GM21515 (cell line): ENCODE measurements at regions not wholly inside any gene's neighbourhood (a gene's known extent, or its start where the extent isn't known, plus 50 kb on each side); places are given as distances from the start of the nearest gene placed in this dataset.
"Not testable (repeated sequence)": the region's sequence is repeated elsewhere in the genome, so short reads cannot be mapped to it uniquely, and the experiment has no call there.

ENCODE experiments used
- ATAC-seq: cut with Tn5 transposase; IDR thresholded peaks from one replicate; pipeline ENCODE4 v1.9.1; 2021; ENCODE audit not compliant: unreplicated experiment

DNA sequence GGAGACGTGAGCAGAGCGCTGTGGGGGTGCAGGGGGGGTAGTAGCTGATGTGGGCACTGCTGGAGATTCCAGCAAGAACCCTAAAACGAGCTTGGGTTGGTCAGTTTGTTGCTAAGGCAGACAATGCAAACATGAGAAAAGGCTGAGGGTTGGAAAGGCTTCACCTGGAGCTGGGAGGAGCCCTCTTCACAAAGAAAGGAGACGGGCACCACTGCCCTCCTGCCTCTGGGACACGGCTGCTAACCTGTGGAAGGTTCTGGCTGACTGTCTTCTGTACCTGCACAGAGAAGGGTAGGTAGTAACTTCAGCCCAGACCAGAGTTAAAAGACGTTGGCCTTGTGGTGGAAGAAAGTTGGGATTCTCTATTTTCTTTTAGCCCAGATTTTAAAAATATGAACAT lies 108.7 kb downstream of the SUCLA2 start:
- ATAC-seq = no peak

DNA sequence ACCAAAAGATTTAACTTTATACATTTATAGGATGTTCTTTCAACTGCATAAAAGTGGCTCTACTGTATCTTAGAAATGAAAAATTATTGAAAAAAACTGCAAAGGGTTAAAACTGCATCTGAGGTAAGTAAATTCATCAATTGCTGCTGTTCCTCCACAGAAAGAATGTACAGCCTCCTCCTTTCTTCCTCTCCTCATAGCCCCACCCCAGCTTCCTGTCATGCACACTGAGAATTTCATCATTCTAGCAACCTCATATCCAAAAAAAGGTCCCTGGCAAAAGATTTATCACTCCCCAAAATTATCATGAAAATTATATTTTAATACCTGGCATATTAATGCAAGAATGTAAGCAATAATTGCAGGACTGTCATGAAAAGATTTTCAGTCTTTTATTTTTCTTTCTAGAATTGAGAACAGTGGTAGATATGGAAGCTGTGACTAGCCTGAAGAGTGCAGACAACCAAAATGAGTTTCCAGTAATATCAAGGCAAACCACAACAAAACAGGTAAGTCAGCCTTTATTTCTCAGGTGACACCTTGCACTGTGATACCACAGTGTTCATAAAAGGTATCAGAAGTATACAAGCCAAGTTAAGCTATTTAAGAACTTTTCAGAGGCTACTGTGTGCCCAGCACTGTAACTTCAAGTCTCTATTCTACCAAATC lies 110.8 kb downstream of the SUCLA2 start:
- ATAC-seq = no peak

- no peak for ATAC-seq
These were observed 114.8 kb downstream of the SUCLA2 start for GRCh38 chr13:47886314-47886713.

GRCh38 chr13:47875201-47875600 lies 125.9 kb downstream of the SUCLA2 start:
- ATAC-seq = no peak

DNA sequence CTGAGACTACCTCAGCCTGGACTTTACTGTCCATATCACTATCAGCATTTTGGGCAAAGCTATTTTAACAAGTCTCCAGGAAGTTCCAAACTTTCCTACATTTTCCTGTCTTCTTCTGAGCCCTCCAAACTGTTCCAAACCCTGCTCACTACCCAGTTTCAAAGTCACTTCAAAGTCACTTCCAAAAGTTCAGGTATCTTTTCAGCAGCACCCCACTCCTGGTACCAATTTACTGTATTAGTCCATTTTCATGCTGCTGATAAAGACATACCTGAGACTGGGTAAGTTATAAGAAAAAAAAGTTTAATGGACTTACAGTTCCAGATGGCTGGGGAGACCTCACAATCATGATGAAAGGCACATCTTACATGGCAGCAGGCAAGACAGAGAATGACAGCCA lies 127.1 kb downstream of the SUCLA2 start:
- ATAC-seq = not testable (repeated sequence)

- ATAC-seq = not testable (repeated sequence)
These were observed 127.8 kb downstream of the SUCLA2 start for GRCh38 chr13:47873319-47873718.

GRCh38 chr13:47869776-47870175 lies 131.3 kb downstream of the SUCLA2 start:
- no peak for ATAC-seq

GRCh38 chr13:47865883-47866282 lies 135.2 kb downstream of the SUCLA2 start:
- ATAC-seq = no peak

DNA sequence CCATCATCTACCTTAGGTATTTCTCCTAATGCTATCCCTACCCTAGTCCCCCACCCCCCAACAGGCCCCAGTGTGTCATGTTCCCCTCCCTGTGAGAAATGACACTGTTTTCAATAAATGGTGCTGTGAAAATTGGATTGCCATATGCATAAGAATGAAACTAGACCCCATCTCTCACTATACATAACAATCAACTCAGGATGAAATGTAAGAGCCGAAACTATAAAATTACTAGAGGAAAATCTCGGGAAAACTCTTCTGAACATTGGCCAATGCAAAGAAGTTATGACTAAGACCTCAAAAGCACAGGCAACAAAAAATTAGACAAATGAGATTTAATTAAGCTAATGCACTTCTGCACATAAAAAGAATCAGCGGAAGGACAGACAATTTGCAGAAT lies 138.2 kb downstream of the SUCLA2 start:
- no peak for ATAC-seq

GRCh38 chr13:47859165-47859564 lies 141.9 kb downstream of the SUCLA2 start:
- ATAC-seq = no peak

DNA sequence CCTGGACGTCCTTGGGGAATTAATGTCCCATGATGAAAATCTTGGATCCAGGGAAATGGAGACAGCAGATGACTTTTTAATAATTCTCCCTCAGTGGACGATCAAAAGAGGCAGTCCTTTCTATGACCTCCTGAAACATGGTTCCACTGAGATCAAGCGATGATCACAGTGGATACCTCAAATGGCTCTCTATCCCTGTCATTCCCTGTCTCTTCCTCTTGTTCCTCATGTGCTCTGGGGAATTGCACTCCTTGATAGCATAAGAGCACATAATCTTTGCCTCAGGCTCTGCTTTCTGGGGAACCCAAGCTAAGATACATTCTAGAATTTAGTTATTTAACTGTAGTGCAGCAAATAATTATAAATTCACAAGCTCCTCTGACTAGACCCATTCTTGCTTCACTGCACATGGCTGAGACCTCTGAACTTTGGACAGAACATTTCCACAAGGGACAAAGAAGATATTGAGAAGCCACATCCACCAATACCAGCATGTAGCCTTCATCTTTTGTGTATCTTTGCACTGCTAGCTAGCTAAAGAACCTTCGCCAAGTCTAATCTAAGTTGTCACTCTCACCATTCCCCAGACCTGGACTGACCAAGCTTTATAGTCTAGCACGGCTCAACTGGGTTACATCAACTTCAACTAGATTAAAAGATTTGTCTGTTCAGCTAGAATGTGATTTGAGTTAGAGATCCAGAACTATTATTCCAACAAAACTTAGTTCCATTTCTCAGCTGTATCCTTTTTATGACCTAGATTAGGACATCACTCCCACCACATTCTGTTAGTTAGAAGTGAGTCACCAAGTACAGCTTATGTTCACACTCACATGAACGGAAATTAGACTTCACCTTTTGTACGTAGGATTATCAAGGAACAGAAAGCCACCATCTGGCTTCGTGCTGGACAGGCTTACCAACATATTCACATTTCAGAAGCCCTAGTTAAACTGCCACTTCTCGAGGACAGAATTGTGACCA lies 142.7 kb downstream of the SUCLA2 start:
- no peak for ATAC-seq

- ATAC-seq = no peak
These were observed 147.8 kb downstream of the SUCLA2 start for GRCh38 chr13:47853236-47853635.

- ATAC-seq = no peak
These were observed 154.2 kb downstream of the SUCLA2 start for GRCh38 chr13:47846886-47847285.

- no peak for ATAC-seq
These were observed 155.1 kb downstream of the SUCLA2 start for GRCh38 chr13:47845981-47846380.

GRCh38 chr13:47843005-47843404 lies 158.1 kb downstream of the SUCLA2 start:
- ATAC-seq = no peak

DNA sequence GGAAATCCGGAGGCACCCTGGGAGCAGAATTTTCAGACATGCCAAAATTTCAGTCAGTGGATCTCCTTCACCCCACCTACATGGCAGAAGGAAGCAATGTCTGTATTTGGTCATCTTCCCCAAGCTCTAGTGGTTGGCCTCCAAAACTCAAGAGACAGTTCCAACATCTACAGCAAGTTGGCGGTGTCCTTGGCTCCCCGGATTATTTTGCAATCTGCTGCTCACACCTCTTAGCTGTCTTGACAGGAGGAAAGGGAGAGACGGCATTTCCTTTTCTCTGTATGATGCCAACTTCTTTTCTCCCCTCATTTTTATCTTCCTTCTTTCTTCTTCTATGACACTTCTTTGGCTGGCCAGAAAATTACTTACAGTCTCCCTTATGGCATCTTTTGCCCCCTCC lies 159.9 kb downstream of the SUCLA2 start:
- ATAC-seq = no peak

GRCh38 chr13:47837906-47838305 lies 163.2 kb downstream of the SUCLA2 start:
- no peak for ATAC-seq

DNA sequence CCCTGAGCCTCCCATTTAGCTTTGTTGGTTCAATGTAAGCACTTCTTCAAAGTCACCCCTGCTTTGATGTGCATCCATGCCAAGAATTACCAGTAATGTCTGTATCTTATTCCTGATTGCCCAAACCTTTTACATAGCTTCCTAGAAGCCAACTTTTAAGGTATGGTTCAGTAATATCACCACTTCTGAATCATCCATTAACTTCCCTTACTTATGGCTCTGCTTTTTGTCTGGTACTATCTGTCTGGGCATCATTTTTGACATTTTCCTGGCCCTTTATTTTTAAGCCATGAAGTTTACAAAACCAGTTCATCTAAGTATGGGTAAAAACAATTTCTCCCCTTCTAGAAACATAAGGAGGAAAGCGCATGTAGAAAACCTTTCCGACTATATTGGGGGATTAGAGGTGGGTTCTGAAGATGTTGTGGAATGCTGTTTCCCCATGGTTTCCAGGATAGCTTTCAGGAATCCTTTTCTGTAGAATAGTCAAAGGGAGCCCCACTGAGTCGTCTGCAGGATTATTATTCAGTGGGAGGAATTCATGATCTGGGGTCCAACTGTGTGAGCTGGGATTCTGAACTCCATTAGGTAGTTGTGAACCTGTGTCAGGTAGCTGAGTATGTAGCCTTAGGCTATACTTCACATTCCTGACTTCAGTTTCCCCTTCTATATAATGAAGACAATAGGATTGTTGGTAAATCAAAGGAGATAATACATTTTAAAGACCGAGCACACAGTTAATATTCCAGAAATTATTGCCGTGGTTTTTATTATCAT lies 163.8 kb downstream of the SUCLA2 start:
- no peak for ATAC-seq

DNA sequence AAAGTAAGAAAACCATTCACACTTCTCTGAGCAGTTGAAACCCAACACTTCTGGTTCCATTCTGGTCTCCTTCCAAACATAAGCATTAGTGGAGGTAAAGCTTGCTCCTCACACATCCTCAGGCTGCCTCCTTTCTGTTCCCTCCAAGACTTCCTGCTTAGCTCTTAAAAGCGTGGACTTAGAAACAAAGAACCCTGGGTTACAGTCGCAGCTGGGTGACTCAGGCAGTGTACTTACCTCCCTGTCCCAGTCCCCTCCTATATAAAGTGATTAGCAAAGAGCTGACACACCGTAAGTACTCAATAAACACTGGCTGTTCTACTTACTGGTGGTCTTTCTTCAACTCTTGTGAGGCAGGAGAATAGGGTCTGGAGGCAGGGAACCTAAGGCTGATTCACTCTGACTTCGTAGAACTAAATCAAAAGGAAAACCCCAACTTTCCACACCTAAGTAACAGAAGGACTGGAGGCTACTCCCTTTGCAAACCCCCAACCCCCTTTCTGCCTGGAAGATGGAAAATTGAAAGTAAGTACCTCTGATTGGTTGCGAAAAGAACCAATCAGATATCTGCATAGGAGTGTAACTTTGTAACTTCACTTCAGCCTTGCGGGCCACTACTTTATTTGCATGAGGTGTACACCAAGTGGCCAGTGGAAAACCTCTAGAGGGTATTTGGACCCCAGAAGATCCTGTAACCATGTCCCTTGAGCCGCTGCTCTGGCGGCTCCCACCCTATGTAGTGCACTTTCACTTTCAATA lies 165.4 kb downstream of the SUCLA2 start:
- ATAC-seq = no peak

DNA sequence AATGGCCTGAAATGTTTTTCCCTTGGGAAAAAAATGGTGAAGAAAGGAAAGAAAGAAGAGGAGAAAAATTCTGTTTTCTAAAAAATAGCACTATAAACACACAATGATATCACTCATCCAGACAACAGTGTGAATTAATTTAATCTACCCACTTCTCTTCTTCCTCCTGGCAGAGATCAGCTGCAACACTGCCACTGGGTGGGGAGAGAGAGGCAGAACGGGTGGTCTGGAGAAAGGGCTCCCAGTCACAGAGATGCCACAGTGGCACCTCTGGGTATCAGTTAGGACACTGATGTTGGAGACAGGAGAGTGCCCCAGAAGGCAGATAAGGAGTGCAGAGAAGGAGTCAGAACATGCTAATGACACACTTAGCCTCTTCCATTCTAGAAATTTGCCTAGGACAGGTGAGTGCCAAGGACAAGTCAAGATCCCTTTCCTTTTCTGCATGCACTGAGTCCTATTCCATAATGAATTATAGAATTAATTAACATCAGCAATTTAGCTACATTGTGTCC lies 168.6 kb downstream of the SUCLA2 start:
- ATAC-seq = no peak
